ENCODE measurements at regions not wholly inside any gene's neighbourhood (a gene's known extent, or its start where the extent isn't known, plus 50 kb on each side); places are given as distances from the start of the nearest gene placed in this dataset.

GRCh38 chr4:16993956-16994840 is 95.8 kb upstream of the LDB2 start:
- no peak for DNase-seq

- no peak for DNase-seq
These were observed 94.3 kb upstream of the LDB2 start for GRCh38 chr4:16992566-16993225.

DNA sequence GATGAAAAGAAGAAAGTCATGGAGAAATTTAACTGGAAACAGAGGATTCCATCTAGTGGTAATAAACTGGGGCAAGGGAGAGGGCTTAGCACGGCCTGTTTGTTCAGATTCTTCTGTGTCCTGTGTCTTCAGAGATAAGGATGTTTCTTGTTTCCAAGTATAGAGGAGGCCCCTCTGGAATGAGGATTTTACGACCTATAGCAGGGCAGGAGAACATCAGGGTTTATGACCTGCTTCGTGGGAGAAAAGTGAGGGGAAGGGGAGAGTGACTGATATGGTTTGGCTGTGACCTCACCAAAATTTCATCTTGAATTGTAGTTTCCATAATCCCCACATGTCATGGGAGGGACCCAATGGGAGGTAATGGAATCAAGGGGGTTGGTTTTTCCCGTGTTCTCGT is 93.0 kb upstream of the LDB2 start:
- DNase-seq: no peak

DNA sequence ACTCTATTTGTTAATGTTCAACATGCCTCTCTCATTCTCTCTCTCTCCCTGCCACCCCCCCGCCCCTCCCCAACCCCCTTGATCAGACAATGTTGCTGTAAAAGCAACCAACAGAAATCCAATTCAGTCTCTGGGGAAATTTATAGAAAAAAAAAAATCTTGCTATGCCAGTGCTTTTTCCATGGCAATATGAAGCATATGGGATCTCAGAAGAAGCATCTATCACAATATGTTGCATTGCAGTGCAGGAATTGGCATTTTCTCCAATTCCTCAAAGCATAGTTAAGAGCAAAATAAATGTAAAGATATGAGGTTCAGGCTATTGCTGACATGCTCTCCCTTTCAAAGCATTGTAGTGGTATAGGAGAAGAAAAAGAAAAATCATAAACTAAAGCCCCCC is 90.9 kb upstream of the LDB2 start:
- DNase-seq: no peak

DNA sequence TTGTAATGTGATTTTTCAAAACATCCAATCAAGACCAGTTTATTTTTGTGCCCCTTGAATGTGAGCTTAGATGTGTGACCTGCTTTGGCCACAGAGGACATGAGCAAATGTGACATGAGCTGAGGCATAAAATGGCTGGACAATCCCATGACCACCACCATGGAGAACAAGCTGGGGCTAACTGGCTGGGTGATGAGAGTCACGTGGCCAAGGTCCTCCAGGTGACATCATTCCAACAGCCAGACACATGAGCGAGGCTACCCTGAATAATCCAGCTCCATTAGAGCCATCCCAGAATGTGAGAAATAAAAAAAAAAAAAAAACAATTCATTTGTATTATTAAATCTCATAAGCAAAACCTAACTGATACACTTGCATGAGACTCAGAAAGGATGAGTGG is 90.4 kb upstream of the LDB2 start:
- no peak for DNase-seq

DNA sequence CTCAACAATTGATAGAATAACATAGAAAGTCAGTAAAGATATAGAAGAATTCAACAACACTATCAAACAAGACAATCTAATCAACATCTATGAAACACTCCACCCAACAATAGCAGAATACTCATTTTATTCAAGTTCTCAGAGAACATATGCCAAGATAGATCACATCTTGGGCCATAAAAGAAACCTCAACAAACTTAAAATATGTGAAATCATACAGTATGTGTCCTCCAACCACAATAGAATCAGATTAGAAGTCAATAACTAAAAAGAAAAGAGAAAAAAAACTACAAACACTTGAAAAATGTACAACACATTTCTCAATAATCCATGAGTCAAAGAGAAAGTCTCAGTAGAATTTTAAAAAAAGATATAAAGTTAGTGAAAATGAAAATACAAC is 78.6 kb upstream of the LDB2 start:
- no peak for DNase-seq

DNA sequence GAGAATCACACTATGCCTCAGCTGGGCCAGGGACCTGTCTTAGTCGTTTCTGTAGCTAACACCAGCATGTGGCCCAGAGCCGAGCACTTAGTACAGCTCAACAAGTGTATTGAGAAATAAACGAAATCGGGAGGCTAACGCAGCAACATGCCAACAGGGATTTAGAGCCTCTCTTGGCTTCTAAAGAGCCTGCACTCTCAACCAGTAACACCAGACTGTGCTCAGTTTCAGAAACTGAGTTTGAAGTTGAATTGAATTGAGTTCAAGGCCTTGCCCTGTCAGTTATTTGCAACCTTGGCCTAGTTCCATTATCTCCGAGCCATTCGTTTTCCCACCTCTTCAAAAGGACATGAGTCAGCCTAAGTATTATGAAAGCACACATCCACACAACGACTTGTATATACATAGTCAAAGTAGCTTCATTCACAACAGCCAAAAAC is 71.3 kb upstream of the LDB2 start:
- DNase-seq: no peak

DNA sequence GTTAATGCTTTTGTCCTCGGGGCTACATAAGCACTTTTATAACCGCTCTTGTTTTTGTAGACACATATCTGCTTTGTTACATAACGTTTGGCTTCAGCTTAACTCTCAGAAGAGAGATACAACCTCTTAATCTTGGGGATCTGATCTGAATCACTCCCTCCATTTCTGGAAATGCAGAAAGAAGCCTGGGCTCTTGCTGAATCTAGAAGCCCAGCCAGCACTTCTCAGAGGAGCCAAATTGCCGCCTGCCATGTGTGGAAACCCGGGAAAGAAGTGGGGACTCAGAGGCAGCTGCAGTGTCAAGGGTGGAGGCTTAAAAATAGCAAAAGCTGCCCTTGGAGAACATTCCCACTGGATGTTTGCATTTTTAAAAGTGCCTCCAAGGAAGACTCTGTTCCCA is 69.3 kb upstream of the LDB2 start:
- DNase-seq: no peak

DNA sequence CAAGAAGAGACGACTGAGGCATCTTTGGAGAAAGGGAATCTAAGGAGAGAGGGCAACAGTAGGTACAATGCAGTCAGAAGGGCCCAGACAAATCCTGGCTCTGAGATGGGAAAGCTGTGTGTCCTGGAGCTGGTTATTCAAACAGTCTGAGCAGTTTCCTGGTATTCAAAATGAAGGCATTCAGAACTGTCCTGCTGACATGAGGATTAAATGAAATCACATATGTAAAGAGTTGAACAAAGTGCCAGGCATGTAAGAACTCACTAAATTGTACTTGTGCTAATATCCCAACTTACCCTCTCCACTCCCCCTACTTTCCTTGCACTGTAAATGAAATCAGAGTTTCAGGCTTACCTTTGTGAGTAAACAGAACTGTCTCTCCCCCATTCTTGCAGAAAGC is 60.9 kb upstream of the LDB2 start:
- no peak for DNase-seq

GRCh38 chr4:16952896-16953630 is 54.6 kb upstream of the LDB2 start:
- DNase-seq: no peak

DNA sequence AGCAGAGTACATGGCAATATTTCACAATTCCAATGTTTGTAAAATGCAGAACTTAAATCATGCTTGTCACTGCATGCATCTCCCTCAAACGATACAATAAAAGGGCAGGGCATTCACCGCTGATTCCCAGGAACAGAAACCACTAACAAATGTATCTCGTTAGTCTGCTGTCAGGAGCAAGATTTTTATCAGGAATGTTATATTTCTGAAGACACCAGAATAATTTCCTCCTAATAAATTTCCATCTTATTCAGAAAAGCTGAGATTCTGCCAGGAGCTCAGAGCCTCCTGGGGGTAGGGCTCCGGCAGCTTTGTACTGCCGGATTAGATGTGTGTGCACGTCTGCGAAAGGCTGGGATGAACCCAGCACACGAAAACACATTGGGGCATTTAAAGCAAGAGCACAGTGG is 54.0 kb upstream of the LDB2 start:
- no peak for DNase-seq
